Mesendoderm (in vitro differentiated cells): ENCODE measurements at regions not wholly inside any gene's neighbourhood (a gene's known extent, or its start where the extent isn't known, plus 50 kb on each side); places are given as distances from the start of the nearest gene placed in this dataset.

ENCODE experiments used
- DNase-seq: peaks from one replicate; pipeline ENCODE4 v3.0.0; 2013
- H2AK5ac ChIP-seq: 2 replicates; pipeline ENCODE4 v1.6.1; 2013; ENCODE audit warnings: low read length, inconsistent platforms
- H2BK120ac ChIP-seq: 2 replicates; pipeline ENCODE4 v1.6.1; 2013; ENCODE audit warnings: low read depth, mild to moderate bottlenecking, low read length, moderate library complexity, mixed read lengths
- H2BK15ac ChIP-seq: replicated peaks from 2 replicates; pipeline ENCODE4 v1.6.1; 2013; ENCODE audit warnings: low read depth, mild to moderate bottlenecking, moderate library complexity
- H2BK5ac ChIP-seq: 2 replicates; pipeline ENCODE4 v1.6.1; 2013; ENCODE audit warnings: low read length, inconsistent platforms
- H3K18ac ChIP-seq: 2 replicates; pipeline ENCODE4 v1.6.1; 2013; ENCODE audit warnings: mild to moderate bottlenecking, low read length, mixed read lengths
- H3K23ac ChIP-seq: one replicate; pipeline ENCODE4 v1.6.1; 2013; ENCODE audit warnings: low read length
- H3K27ac ChIP-seq: 2 replicates; pipeline ENCODE4 v1.5.1; 2013; ENCODE audit warnings: low read depth, mild to moderate bottlenecking, inconsistent platforms, low read length, moderate library complexity
- H3K27me3 ChIP-seq: 2 replicates; pipeline ENCODE4 v1.6.1; 2013; ENCODE audit warnings: low read length, control low read depth, mild to moderate bottlenecking, inconsistent platforms; ENCODE audit not compliant: insufficient read depth, poor library complexity
- H3K36me3 ChIP-seq: 2 replicates; pipeline ENCODE4 v1.6.1; 2013; ENCODE audit warnings: low read length, inconsistent platforms; ENCODE audit not compliant: control insufficient read depth, insufficient read depth
- H3K4ac ChIP-seq: one replicate; pipeline ENCODE4 v1.6.1; 2013; ENCODE audit warnings: low read depth, mild to moderate bottlenecking, low read length, moderate library complexity
- H3K4me1 ChIP-seq: 2 replicates; pipeline ENCODE4 v1.6.1; 2013; ENCODE audit warnings: low read depth, low read length, inconsistent platforms; ENCODE audit not compliant: control insufficient read depth
- H3K4me2 ChIP-seq: 2 replicates; pipeline ENCODE4 v1.6.1; 2013; ENCODE audit warnings: low read length
- H3K4me3 ChIP-seq: 2 replicates; pipeline ENCODE4 v1.5.1; 2013; ENCODE audit warnings: mild to moderate bottlenecking, low read length
- H3K56ac ChIP-seq: one replicate; pipeline ENCODE4 v1.6.1; 2013; ENCODE audit warnings: low read length
- H3K79me1 ChIP-seq: 2 replicates; pipeline ENCODE4 v1.6.1; 2013; ENCODE audit warnings: low read length, inconsistent platforms
- H3K79me2 ChIP-seq: 2 replicates; pipeline ENCODE4 v1.6.1; 2013; ENCODE audit warnings: mild to moderate bottlenecking, low read length; ENCODE audit not compliant: control insufficient read depth, insufficient read depth
- H3K9ac ChIP-seq: 2 replicates; pipeline ENCODE4 v1.6.1; 2013; ENCODE audit warnings: low read length, inconsistent platforms
- H4K5ac ChIP-seq: one replicate; pipeline ENCODE4 v1.6.1; 2013; ENCODE audit warnings: low read length
- H4K8ac ChIP-seq: one replicate; pipeline ENCODE4 v1.6.1; 2013; ENCODE audit warnings: low read depth, mild to moderate bottlenecking, control low read depth, low read length, moderate library complexity
- WGBS: extraction: QIAGEN DNeasy Blood & Tissue Kit; methylation state at CpG from one replicate; pipeline ENCODE4 v1.1.7; 2013; ENCODE audit warnings: low lambda C conversion rate, missing lambda C conversion rate; ENCODE audit not compliant: insufficient coverage; ENCODE audit errors: extremely low coverage; 5-methylcytosine and 5-hydroxymethylcytosine counted together

DNA sequence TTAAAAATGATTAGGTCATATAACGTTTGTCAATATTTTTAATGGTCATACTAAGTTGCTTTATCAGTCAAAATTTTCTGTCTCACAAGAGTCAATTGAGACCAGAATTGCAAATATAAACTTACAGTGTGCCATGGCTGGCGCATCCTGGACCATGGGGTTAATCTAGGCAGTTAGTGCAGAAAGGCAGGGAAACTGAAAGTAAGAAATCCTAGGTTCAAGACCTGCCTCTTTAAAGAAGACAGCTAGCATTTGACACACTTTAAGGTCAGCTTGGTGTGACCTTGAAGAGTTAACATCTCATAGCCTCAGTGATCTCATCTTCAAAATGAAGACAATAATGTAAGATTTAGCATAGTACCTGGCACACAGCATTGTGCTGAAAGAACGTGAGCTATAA, 210.0 kb upstream of the DAB1 start:
- Histone ChIP-seq H2BK5ac (no peak overlapping the region), H3K79me1 (no peaks in the 10 kb centered on the region), H3K27ac (no peak overlapping the region), H2BK120ac (peak overlapping the region; percentile 45), H3K4me3 (no peak overlapping the region), H3K4ac (no peak overlapping the region), H3K36me3 (no peaks in the 10 kb centered on the region), H3K18ac (peak overlapping the region; percentile 28), H3K56ac (no peak overlapping the region), H3K4me2 (no peak overlapping the region), H4K8ac (no peak overlapping the region), H4K5ac (no peak overlapping the region), H3K27me3 (no peaks in the 10 kb centered on the region), H3K23ac (no peak overlapping the region), H3K9ac (no peak overlapping the region), H2AK5ac (no peak overlapping the region), H2BK15ac (peak overlapping the region; percentile 57), H3K4me1 (peaks cover 5% of the 10 kb centered on the region), H3K79me2 (no peaks in the 10 kb centered on the region)
- DNase-seq, result no peak
- WGBS, result no CpG with 5 or more reads among the region's 3 CpGs

DNA sequence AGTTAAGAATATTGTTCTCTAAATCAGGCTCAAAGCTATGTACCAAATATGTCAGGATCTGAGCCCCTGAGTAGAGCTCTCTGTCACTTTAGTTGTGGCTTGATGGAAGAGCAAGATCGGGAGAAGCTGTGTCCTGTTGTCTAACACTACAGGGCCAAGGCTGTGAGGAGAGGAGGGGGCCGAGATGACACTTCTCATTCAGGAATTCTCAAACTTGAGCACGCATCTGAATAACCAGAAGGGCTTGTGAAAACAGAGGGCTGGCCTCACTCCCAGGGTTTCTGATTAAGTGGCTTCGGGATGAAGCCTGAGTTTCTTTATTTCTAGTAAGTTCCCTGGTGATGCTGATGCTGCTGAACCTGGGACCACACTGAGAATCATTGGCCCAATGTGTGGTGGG, 209.2 kb upstream of the DAB1 start:
- no peaks in the 10 kb centered on the region for H3K36me3 ChIP-seq
- H2AK5ac ChIP-seq, result no peak overlapping the region
- WGBS, result no CpG with 5 or more reads among the region's 4 CpGs
- H3K23ac ChIP-seq, result no peak overlapping the region
- H3K27me3 ChIP-seq, result no peaks in the 10 kb centered on the region
- peak overlapping the region; percentile 57 for H2BK15ac ChIP-seq
- DNase-seq, result peak; percentile 84
- H3K79me1 ChIP-seq, result no peaks in the 10 kb centered on the region
- peak overlapping the region; percentile 76 for H2BK120ac ChIP-seq
- no peak overlapping the region for H3K9ac ChIP-seq
- no peak overlapping the region for H3K4me3 ChIP-seq
- no peak overlapping the region for H2BK5ac ChIP-seq
- H4K5ac ChIP-seq, result no peak overlapping the region
- H3K18ac ChIP-seq, result no peak overlapping the region
- H4K8ac ChIP-seq, result no peak overlapping the region
- no peaks in the 10 kb centered on the region for H3K79me2 ChIP-seq
- no peak overlapping the region for H3K27ac ChIP-seq
- H3K4me2 ChIP-seq, result no peak overlapping the region
- H3K4me1 ChIP-seq, result peaks cover 5% of the 10 kb centered on the region
- peak overlapping the region; percentile 54 for H3K56ac ChIP-seq
- H3K4ac ChIP-seq, result no peak overlapping the region

DNA sequence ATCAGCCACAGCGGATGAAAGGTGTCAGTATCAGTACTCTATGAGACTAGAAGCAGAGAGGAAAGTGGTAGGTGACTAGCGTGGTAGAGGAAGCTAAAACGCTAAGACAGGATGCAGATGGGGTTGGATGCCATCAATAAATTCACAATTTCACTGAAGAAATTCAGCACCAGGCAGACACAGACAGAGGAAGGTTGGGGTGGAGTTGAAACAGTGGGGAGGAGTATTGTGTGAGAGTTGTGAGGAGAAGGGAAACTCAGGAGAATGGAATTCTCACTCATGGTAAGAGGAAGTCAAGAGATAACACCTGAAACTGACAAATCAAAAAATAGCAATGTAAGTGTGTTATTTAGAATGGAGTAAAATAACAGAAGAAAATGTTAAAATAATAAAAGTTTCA, 208.5 kb upstream of the DAB1 start:
- no peaks in the 10 kb centered on the region for H3K79me1 ChIP-seq
- H2BK15ac ChIP-seq, result no peak overlapping the region
- peak overlapping the region; percentile 47 for H2AK5ac ChIP-seq
- H4K5ac ChIP-seq, result no peak overlapping the region
- no peak overlapping the region for H3K4me2 ChIP-seq
- peak overlapping the region; percentile 27 for H3K27ac ChIP-seq
- no CpG with 5 or more reads among the region's 3 CpGs for WGBS
- H3K27me3 ChIP-seq, result no peaks in the 10 kb centered on the region
- peak; percentile 90 for DNase-seq
- H3K9ac ChIP-seq, result no peak overlapping the region
- no peak overlapping the region for H3K18ac ChIP-seq
- H3K36me3 ChIP-seq, result no peaks in the 10 kb centered on the region
- no peak overlapping the region for H3K4ac ChIP-seq
- no peaks in the 10 kb centered on the region for H3K79me2 ChIP-seq
- H4K8ac ChIP-seq, result no peak overlapping the region
- peak overlapping the region; percentile 83 for H2BK5ac ChIP-seq
- H3K4me3 ChIP-seq, result no peak overlapping the region
- no peak overlapping the region for H2BK120ac ChIP-seq
- no peak overlapping the region for H3K23ac ChIP-seq
- H3K56ac ChIP-seq, result peak overlapping the region; percentile 74
- peaks cover 6% of the 10 kb centered on the region for H3K4me1 ChIP-seq

DNA sequence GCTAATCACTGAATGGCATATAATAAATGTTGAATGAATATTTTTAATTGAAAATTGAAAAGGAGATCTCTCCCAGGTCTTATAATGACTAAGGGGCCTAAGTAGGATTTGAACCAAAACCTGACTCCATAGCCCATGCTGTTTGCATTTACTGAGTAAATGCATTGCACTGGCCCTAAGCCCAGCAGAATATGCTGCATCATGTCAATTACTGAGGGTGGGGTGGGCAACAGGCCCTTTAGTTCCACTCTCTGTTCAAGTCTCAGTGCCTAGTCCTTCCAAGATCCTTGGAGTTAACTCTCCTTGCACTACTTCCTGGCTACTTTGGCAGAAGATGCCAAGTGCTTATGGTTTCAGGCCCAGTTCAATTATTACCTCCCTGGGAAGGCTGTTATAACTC, 203.8 kb upstream of the DAB1 start:
- no peak overlapping the region for H3K23ac ChIP-seq
- H3K18ac ChIP-seq, result no peak overlapping the region
- no peak overlapping the region for H2BK5ac ChIP-seq
- H4K5ac ChIP-seq, result no peak overlapping the region
- H3K36me3 ChIP-seq, result no peaks in the 10 kb centered on the region
- no peak overlapping the region for H2BK15ac ChIP-seq
- no peaks in the 10 kb centered on the region for H3K27me3 ChIP-seq
- H3K79me1 ChIP-seq, result no peaks in the 10 kb centered on the region
- H3K9ac ChIP-seq, result no peak overlapping the region
- no peak overlapping the region for H3K56ac ChIP-seq
- no peak for DNase-seq
- H3K4me3 ChIP-seq, result no peak overlapping the region
- H3K79me2 ChIP-seq, result no peaks in the 10 kb centered on the region
- no peak overlapping the region for H2BK120ac ChIP-seq
- no peak overlapping the region for H4K8ac ChIP-seq
- H2AK5ac ChIP-seq, result no peak overlapping the region
- H3K27ac ChIP-seq, result no peak overlapping the region
- H3K4me2 ChIP-seq, result no peak overlapping the region
- H3K4me1 ChIP-seq, result peaks cover 20% of the 10 kb centered on the region
- H3K4ac ChIP-seq, result peak overlapping the region; percentile 55

DNA sequence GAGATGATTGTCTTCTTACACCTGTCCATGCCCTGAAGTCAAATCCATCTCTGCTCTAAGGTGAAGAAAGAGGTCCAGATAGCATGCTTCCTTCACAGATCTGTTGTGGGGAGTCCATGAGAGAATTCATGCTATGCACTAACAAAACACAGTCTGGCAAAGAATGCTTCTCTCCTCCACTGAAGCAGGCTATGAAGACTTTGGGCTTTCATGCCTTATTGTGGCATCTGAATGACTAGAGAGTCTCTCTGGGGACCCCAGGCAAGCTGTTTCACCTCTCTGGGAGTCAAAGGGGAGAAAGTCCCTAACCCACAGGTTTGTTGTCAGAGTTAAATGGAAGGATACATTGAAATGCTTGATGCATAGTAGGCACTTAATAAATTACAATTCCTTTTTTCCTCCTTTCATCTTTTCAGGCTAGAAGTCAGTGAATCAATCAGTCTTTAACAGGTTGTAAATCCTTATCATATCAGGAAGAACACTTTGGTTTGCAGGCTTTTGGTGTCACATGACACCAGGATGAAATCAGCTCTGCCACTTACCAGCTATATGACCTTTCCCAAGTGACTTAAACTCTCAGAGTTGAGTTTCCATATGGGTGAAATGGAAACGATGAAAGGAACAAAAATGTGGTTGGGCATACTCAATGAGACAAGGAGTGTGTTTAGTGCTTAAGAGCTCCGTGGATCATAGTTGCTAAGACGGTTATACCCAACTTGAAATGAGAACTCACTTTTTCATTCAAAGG, 200.1 kb upstream of the DAB1 start:
- Histone ChIP-seq H3K18ac (peak overlapping the region; percentile 54), H2BK5ac (peak overlapping the region; percentile 36), H3K4me3 (no peak overlapping the region), H4K5ac (no peak overlapping the region), H3K56ac (peak overlapping the region; percentile 11), H3K4me2 (no peak overlapping the region), H3K4me1 (peaks cover 23% of the 10 kb centered on the region), H3K79me1 (no peaks in the 10 kb centered on the region), H3K23ac (no peak overlapping the region), H4K8ac (no peak overlapping the region), H2AK5ac (no peak overlapping the region), H2BK15ac (no peak overlapping the region), H3K4ac (peak overlapping the region; percentile 43), H3K79me2 (no peaks in the 10 kb centered on the region), H2BK120ac (peak overlapping the region; percentile 19), H3K27ac (peak overlapping the region; percentile 66), H3K9ac (no peak overlapping the region), H3K27me3 (no peaks in the 10 kb centered on the region), H3K36me3 (no peaks in the 10 kb centered on the region)
- peak; percentile 65 for DNase-seq
- WGBS, result no CpG with 5 or more reads among the region's 3 CpGs
